ENCODE measurements at regions not wholly inside any gene's neighbourhood (a gene's known extent, or its start where the extent isn't known, plus 50 kb on each side); places are given as distances from the start of the nearest gene placed in this dataset.

DNA sequence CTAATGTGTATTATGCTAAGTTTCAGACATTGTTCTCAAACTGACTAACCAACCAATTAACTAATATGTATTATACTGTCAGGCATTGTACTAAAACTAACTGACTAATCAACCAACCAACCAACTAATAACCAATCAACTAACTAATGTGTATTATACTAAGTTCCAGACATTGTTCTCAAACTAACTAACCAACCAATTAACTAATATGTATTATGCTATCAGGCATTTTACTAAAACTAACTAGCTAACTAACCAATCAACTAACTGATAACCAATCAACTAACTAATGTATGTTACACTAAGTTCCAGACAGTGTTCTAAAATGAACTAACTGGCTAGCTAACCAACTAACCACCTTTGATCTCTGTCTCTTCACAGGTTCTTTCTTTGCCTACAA, 152.3 kb downstream of the SUDS3 start:
- H3K4me3 ChIP-seq (replicated peaks; ENCODE audit: low read depth, low read length): no peak overlapping the region
- no peak for DNase-seq (ENCODE audit: low read depth)
- TF ChIP-seq, protein P1, sequence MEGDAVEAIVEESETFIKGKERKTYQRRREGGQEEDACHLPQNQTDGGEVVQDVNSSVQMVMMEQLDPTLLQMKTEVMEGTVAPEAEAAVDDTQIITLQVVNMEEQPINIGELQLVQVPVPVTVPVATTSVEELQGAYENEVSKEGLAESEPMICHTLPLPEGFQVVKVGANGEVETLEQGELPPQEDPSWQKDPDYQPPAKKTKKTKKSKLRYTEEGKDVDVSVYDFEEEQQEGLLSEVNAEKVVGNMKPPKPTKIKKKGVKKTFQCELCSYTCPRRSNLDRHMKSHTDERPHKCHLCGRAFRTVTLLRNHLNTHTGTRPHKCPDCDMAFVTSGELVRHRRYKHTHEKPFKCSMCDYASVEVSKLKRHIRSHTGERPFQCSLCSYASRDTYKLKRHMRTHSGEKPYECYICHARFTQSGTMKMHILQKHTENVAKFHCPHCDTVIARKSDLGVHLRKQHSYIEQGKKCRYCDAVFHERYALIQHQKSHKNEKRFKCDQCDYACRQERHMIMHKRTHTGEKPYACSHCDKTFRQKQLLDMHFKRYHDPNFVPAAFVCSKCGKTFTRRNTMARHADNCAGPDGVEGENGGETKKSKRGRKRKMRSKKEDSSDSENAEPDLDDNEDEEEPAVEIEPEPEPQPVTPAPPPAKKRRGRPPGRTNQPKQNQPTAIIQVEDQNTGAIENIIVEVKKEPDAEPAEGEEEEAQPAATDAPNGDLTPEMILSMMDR (IDR thresholded peaks at IDR 0.05; ENCODE audit: low read length, missing control alignments): no peak

DNA sequence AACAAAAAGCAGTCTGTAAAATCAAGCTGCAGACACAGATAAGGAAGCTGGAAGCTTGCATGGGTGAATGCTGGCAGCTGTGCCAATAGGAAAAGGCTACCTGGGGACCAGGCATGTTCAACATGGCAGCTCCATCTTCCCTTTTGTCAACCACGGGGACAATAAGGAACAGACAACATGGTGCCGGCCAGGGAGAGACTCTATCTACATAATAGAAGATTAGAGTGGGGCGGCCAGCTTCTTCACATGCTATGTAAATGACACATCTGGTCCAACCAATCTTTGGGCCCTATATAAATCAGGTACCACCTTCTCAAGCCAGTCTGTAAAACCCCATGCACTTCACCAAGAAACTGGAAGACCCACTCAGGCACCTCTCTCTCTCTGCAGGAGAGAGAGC, 157.6 kb downstream of the SUDS3 start:
- H3K4me3 ChIP-seq (replicated peaks; ENCODE audit: low read depth, low read length): no peak overlapping the region
- DNase-seq (ENCODE audit: low read depth): no peak
- TF ChIP-seq, protein P1 (IDR thresholded peaks at IDR 0.05; ENCODE audit: low read length, missing control alignments): no peak

DNA sequence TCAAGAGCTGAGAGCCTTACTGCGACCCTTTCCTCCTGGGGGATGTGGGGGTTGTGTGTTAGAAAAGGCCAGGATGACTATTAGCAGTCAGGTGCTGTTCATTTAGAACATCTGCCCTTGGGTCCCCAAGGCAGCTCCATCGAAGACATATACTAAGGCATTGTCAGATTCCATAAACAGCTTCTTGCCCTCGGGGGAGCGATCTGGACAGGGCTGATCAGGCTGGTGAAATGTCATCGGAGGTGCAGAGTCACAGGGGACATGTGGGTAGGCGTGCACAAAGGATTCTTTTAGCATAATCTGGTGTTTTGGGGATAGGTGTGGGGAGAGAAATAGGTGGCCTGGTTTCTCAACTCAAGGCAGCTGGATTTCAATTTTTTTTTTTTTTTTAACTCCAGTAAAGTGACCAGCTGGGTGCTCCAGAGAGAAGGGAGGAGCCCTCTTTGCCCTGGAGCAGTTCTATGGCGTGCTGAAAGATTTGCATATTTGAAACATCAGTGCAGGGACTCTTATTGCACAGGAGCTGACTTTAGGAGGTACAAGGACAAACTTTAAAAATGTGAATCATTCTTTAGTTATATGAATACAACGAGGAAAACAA, 160.1 kb downstream of the SUDS3 start:
- DNase-seq (ENCODE audit: low read depth): no peak
- TF ChIP-seq, protein P1 (IDR thresholded peaks at IDR 0.05; ENCODE audit: low read length, missing control alignments): no peak
- H3K4me3 ChIP-seq (replicated peaks; ENCODE audit: low read depth, low read length): no peak overlapping the region

DNA sequence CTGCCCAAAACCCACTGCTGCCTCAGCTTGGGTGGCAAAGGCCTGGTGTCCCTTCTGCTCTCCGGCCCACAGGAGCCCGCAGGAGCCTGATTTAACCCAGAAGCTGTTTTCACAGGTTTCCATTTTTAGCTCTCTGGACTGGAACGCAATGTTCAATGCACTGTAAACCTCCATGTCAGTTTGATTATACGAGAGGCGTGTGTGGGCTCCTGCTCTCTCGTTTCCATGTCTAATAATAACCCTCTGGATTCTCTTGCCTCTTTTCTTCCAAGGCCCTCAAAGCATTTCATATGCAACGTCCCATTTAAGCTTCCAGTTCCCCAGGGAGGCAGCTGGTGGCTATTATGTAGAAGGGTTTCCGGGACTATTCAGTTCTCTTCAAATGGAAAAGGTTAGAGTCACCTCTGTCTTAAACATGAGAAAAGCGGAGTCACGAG, 161.1 kb downstream of the SUDS3 start:
- no peak for DNase-seq (ENCODE audit: low read depth)
- H3K4me3 ChIP-seq (replicated peaks; ENCODE audit: low read depth, low read length): no peak overlapping the region
- TF ChIP-seq, protein P1 (IDR thresholded peaks at IDR 0.05; ENCODE audit: low read length, missing control alignments): no peak

DNA sequence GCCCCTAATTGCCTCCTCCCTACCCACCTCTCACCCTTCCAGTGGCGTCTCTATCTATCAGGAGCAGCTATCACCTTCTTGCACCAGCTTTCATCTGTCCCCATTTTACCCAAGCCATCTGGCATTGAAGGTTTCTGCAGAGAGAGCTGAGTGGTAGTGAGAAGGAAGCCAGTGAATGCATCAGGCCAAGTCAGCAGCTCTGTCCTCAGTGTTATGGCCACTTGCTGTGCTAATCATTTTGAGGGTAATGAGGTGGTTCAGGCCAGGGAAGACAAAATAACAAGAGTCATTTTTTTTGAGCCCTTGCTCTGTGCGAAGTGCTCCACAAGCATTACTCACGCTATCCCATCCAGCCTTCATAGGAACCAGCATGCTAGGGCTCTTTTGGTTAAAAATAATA, 164.7 kb downstream of the SUDS3 start:
- no peak overlapping the region for H3K4me3 ChIP-seq (replicated peaks; ENCODE audit: low read depth, low read length)
- DNase-seq (ENCODE audit: low read depth): no peak
- TF ChIP-seq, protein P1 (IDR thresholded peaks at IDR 0.05; ENCODE audit: low read length, missing control alignments): no peak

DNA sequence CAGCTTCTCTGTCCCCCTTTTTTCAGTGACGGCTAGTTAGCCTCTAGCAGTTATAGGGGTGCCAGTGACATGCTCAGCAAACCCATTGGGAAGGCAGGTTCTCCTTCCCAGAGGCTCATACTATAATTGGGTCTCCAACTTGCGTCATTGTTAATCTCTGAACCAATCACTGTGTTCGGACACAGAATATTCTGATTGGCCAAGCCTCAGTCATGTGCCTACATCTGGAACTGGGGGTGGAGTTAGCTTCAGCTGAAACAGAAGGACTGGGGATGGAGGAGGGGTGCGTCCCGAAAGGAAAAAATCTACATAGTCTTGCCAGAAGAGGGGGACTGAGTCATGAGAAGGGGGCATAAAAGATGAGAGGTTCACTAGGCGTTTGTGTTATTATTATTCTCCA, 165.6 kb downstream of the SUDS3 start:
- TF ChIP-seq, protein P1 (IDR thresholded peaks at IDR 0.05; ENCODE audit: low read length, missing control alignments): no peak
- no peak overlapping the region for H3K4me3 ChIP-seq (replicated peaks; ENCODE audit: low read depth, low read length)
- no peak for DNase-seq (ENCODE audit: low read depth)

DNA sequence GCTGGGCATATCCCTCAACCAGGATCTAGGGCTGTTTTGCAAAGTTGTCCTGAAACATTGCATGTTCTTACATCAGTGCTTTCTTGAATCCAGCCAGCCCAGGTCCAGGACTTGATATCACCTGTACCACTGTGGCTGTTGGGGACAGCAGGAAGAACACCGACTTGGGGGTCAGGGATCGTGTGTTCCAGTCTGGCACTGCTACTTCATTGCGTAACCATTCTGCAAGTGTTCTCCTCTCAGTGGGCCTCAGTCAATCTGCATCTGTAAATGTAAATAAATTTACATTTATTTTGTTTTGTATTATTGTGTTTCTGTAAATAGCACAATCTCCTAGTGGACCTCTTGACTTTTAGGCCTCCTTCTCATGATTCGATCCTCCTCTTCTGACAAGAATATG, 167.3 kb downstream of the SUDS3 start:
- TF ChIP-seq, protein P1 (IDR thresholded peaks at IDR 0.05; ENCODE audit: low read length, missing control alignments): no peak
- no peak for DNase-seq (ENCODE audit: low read depth)
- H3K4me3 ChIP-seq (replicated peaks; ENCODE audit: low read depth, low read length): no peak overlapping the region

Measured in fibroblast of pulmonary artery (primary cell).